GM06990 (cell line): ENCODE measurements at regions not wholly inside any gene's neighbourhood (a gene's known extent, or its start where the extent isn't known, plus 50 kb on each side); places are given as distances from the start of the nearest gene placed in this dataset.

Experiments
- DNase-seq: peaks from one replicate; pipeline ENCODE4 v3.0.0-alpha.2; 2011; ENCODE audit not compliant: insufficient read length; ENCODE audit errors: extremely low read depth
- H3K27me3 ChIP-seq: replicated peaks from 2 replicates; pipeline ENCODE4 v1.6.0; 2011; ENCODE audit warnings: low read length; ENCODE audit not compliant: control insufficient read depth, insufficient read depth
- H3K36me3 ChIP-seq: 2 replicates; pipeline ENCODE4 v1.5.1; 2011; ENCODE audit warnings: low read length; ENCODE audit not compliant: control insufficient read depth, insufficient read depth
- H3K4me3 ChIP-seq: replicated peaks from 2 replicates; pipeline ENCODE4 v1.5.1; 2011; ENCODE audit warnings: low read depth, mild to moderate bottlenecking, control low read depth, low read length
- TF ChIP-seq, protein P1 (sequence below): IDR thresholded peaks from 2 replicates; pipeline ENCODE4 v1.5.1; 2011; ENCODE audit warnings: low read length, control low read depth, mild to moderate bottlenecking, inconsistent platforms; ENCODE audit not compliant: insufficient read depth, poor library complexity, severe bottlenecking

DNA sequence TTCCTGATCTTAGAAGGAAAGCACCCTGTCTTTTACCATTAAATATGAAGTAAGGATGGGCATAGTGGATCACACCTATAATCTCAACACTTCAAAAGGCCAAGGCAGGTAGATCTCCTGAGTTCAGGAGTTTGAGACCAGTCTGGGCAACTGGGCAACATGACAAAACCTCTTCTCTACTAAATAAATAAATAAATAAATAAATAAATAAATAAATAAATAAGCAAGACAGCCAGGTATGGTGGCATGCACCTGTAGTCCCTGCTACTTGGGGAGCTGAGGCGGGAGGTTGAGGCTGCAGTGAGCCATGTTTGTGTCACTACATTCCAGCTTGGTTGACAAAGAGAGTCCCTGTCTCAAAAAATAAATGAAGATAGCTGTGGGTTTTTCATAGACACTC is 313.1 kb downstream of the RPS24 start:
- no peak for DNase-seq
- H3K36me3 ChIP-seq, result no peaks in the 10 kb centered on the region
- TF ChIP-seq, protein P1, sequence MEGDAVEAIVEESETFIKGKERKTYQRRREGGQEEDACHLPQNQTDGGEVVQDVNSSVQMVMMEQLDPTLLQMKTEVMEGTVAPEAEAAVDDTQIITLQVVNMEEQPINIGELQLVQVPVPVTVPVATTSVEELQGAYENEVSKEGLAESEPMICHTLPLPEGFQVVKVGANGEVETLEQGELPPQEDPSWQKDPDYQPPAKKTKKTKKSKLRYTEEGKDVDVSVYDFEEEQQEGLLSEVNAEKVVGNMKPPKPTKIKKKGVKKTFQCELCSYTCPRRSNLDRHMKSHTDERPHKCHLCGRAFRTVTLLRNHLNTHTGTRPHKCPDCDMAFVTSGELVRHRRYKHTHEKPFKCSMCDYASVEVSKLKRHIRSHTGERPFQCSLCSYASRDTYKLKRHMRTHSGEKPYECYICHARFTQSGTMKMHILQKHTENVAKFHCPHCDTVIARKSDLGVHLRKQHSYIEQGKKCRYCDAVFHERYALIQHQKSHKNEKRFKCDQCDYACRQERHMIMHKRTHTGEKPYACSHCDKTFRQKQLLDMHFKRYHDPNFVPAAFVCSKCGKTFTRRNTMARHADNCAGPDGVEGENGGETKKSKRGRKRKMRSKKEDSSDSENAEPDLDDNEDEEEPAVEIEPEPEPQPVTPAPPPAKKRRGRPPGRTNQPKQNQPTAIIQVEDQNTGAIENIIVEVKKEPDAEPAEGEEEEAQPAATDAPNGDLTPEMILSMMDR, result no peak
- no peak overlapping the region for H3K4me3 ChIP-seq
- no peaks in the 10 kb centered on the region for H3K27me3 ChIP-seq

GRCh38 chr10:78348411-78349164 is 314.9 kb downstream of the RPS24 start:
- peaks cover under 1% of the 10 kb centered on the region; the same call in 1 of the 2 replicates for H3K27me3 ChIP-seq
- no peak overlapping the region for H3K4me3 ChIP-seq
- TF ChIP-seq, protein P1, result no peak
- H3K36me3 ChIP-seq, result no peaks in the 10 kb centered on the region
- no peak for DNase-seq

DNA sequence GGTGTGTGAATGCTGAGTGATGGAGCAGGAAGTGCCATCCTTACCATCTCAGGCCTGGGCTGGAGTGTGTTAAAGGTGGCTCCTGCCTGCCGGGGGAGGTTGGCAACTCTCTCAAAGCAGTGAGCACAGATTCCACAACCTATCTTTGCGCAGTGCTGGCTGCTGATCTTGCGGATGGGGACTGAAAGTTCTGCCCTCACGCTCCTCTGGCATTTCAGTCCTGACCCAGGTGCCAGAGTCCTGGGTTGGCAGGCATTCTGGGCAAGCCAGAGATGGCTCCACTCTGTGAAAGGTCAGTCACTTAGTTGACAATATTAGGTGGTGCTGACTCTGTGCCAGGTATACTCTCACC is 315.5 kb downstream of the RPS24 start:
- H3K36me3 ChIP-seq, result no peaks in the 10 kb centered on the region
- DNase-seq, result no peak
- TF ChIP-seq, protein P1, result no peak
- H3K27me3 ChIP-seq, result peaks cover 2% of the 10 kb centered on the region; the same call in 1 of the 2 replicates
- no peak overlapping the region for H3K4me3 ChIP-seq

GRCh38 chr10:78349911-78350663 is 316.4 kb downstream of the RPS24 start:
- DNase-seq, result no peak
- no peaks in the 10 kb centered on the region for H3K36me3 ChIP-seq

GRCh38 chr10:78351283-78351682 is 317.6 kb downstream of the RPS24 start:
- H3K4me3 ChIP-seq, result no peak overlapping the region
- H3K36me3 ChIP-seq, result no peaks in the 10 kb centered on the region
- peaks cover 2% of the 10 kb centered on the region; the same call in 1 of the 2 replicates for H3K27me3 ChIP-seq
- no peak for DNase-seq
- TF ChIP-seq, protein P1, result no peak

More at GRCh38 chr10:78349911-78350663, 316.4 kb downstream of the RPS24 start:
- H3K27me3 ChIP-seq, result peaks cover 2% of the 10 kb centered on the region; the same call in 1 of the 2 replicates
- TF ChIP-seq, protein P1, result no peak
- no peak overlapping the region for H3K4me3 ChIP-seq
